ENCODE measurements at regions not wholly inside any gene's neighbourhood (a gene's known extent, or its start where the extent isn't known, plus 50 kb on each side); places are given as distances from the start of the nearest gene placed in this dataset.

- TF ChIP-seq EZH2 (IDR thresholded peaks at IDR 0.05; ENCODE audit: borderline replicate concordance, insufficient read depth, low read length, poor library complexity, severe bottlenecking) (no peak), CTCF (IDR thresholded peaks at IDR 0.05; ENCODE audit: poor library complexity, severe bottlenecking) (no peak), TAF1 (IDR thresholded peaks at IDR 0.05; ENCODE audit: low read depth) (no peak), EP300 (conservative IDR thresholded peaks at IDR 0.05; ENCODE audit: poor library complexity, severe bottlenecking) (no peak), REST (IDR thresholded peaks at IDR 0.05; ENCODE audit: borderline replicate concordance) (no peak)
Measured at GRCh38 chr5:89695371-89695770, 714.2 kb downstream of the CETN3 start.

Measured in neural cell (in vitro differentiated cells).